HepG2 (cell line): ENCODE measurements at regions not wholly inside any gene's neighbourhood (a gene's known extent, or its start where the extent isn't known, plus 50 kb on each side); places are given as distances from the start of the nearest gene placed in this dataset.

ENCODE experiments used
- ATAC-seq: fragments of 200-7000 bp; cut with Tn5 transposase; 3 replicates; pipeline ENCODE4 v1.9.1; 2020; ENCODE audit warnings: mild to moderate bottlenecking, moderate library complexity
- BruUV-seq: library from RNA; stranded (reverse); fragments of 400-500 nt; replicated peaks from 2 replicates; lab custom pipeline; 2021; lab: Mats Ljungman, UMichigan
- CTCF ChIA-PET: fragments of 300-600 bp; formaldehyde crosslinking; extraction: SDS; loops from one replicate; lab custom pipeline; 2021; ENCODE audit warnings: low total read pairs, inconsistent platforms, low intra/inter-chr PET ratio; lab: Yijun Ruan, JAX
- POLR2A ChIA-PET: fragments of 350-600 bp; sonication (Branson Sonifier 250); formaldehyde crosslinking; loops from one replicate; lab custom pipeline; 2020; ENCODE audit warnings: antibody characterized with exemption, inconsistent platforms; lab: Yijun Ruan, JAX
- DNase-seq: peaks from one replicate; pipeline ENCODE4 v3.0.0-alpha.2; 2015; ENCODE audit warnings: low spot score
- FAIRE-seq: peaks from 3 replicates; lab custom pipeline; 2011; peaks lifted over from hg19 to GRCh38; lab: Jason Lieb, UNC
- H2AFZ ChIP-seq: one replicate; pipeline ENCODE4 v1.6.1; 2011; ENCODE audit warnings: low read length, inconsistent platforms
- H3K27ac ChIP-seq: fragments of 300-600 bp; 3 replicates; pipeline ENCODE4 v1.8.0; 2011; ENCODE audit warnings: mixed run types, mild to moderate bottlenecking, mixed read lengths, low read length, inconsistent platforms; ENCODE audit not compliant: insufficient read depth; ENCODE audit errors: extremely low read length
- H3K27me3 ChIP-seq, 2 experiments: fragments of 200-600 bp in 1 of 2; 2 replicates in 1 of 2; 3 replicates in 1 of 2; pipeline versions ENCODE4 v1.6.0 to v1.8.0; 2011; ENCODE audit warnings: low read length in 2 of 2, mild to moderate bottlenecking in 2 of 2, moderate library complexity in 2 of 2, inconsistent platforms in 1 of 2; ENCODE audit not compliant: insufficient read depth in 2 of 2, control insufficient read depth in 1 of 2
- H3K36me3 ChIP-seq, 2 experiments: fragments of 200-600 bp in 1 of 2; replicated peaks in 1 of 2; 2 replicates in 1 of 2; 3 replicates in 1 of 2; pipeline versions ENCODE4 v1.5.1 to v1.8.0; 2011; ENCODE audit warnings: low read length in 2 of 2, inconsistent platforms in 1 of 2; ENCODE audit not compliant: insufficient read depth in 2 of 2, control insufficient read depth in 1 of 2
- H3K4me1 ChIP-seq: 2 replicates; pipeline ENCODE4 v1.5.1; 2012; ENCODE audit warnings: low read length, inconsistent platforms; ENCODE audit not compliant: insufficient read depth
- H3K4me2 ChIP-seq: 2 replicates; pipeline ENCODE4 v1.6.0; 2011; ENCODE audit warnings: low read depth, low read length, inconsistent platforms
- H3K4me3 ChIP-seq, 3 experiments: fragments of 200-600 bp in 1 of 3; sonication (generic), shearing (Covaris generic) in 1 of 3; replicated peaks in 1 of 3; 2 replicates each; pipeline ENCODE4 v1.5.1; 2011 to 2016; ENCODE audit warnings: low read length in 3 of 3, inconsistent platforms in 2 of 3, low read depth in 2 of 3, mild to moderate bottlenecking in 2 of 3, control low read depth in 1 of 3, mixed read lengths in 1 of 3; ENCODE audit not compliant: insufficient read depth in 1 of 3
- H3K79me2 ChIP-seq: one replicate; pipeline ENCODE4 v1.6.1; 2011; ENCODE audit warnings: low read length, inconsistent platforms; ENCODE audit not compliant: insufficient read depth
- H3K9ac ChIP-seq: 2 replicates; pipeline ENCODE4 v1.6.0; 2011; ENCODE audit warnings: mild to moderate bottlenecking, low read depth, low read length, inconsistent platforms; ENCODE audit not compliant: insufficient read depth
- H3K9me3 ChIP-seq: 2 replicates; pipeline ENCODE4 v1.5.1; 2012; ENCODE audit warnings: mild to moderate bottlenecking, low read length
- H4K20me1 ChIP-seq: 2 replicates; pipeline ENCODE4 v1.6.0; 2011; ENCODE audit warnings: inconsistent platforms, mild to moderate bottlenecking, low read length, moderate library complexity; ENCODE audit not compliant: insufficient read depth
- EZH2 ChIP-seq: conservative IDR thresholded peaks from 2 replicates; pipeline ENCODE4 v1.6.1; 2012; ENCODE audit warnings: mild to moderate bottlenecking, low read depth, low read length, moderate library complexity
- HCFC1 ChIP-seq: fragments of 150-350 bp; IDR thresholded peaks from 2 replicates; pipeline ENCODE4 v1.6.1; 2014; ENCODE audit warnings: low read depth, low read length
- HOXA5 ChIP-seq: sonication (generic); formaldehyde crosslinking; IDR thresholded peaks from 2 replicates; pipeline ENCODE4 v1.4.0; 2020; ENCODE audit warnings: missing genetic modification reagents
- NPAS2 ChIP-seq: sonication (generic); formaldehyde crosslinking; IDR thresholded peaks from 2 replicates; pipeline ENCODE4 v1.8.0; 2022; ENCODE audit warnings: mild to moderate bottlenecking, missing genetic modification reagents, borderline replicate concordance
- NR1H2 ChIP-seq: sonication (generic); formaldehyde crosslinking; IDR thresholded peaks from 2 replicates; pipeline ENCODE4 v1.8.1; 2022; ENCODE audit warnings: low read depth, missing genetic modification reagents, borderline replicate concordance
- NR2F2 ChIP-seq: IDR thresholded peaks from 2 replicates; pipeline ENCODE4 v1.6.1; 2012; ENCODE audit warnings: low read depth, inconsistent platforms, borderline replicate concordance
- RFX5 ChIP-seq: IDR thresholded peaks from 2 replicates; pipeline ENCODE4 v1.6.1; 2011; ENCODE audit warnings: low read depth, low read length, improper control_type of control experiment
- ZNF547 ChIP-seq: sonication (generic); formaldehyde crosslinking; IDR thresholded peaks from 2 replicates; pipeline ENCODE4 v1.5.1; 2020; ENCODE audit warnings: mild to moderate bottlenecking, missing genetic modification reagents
- ZNF674 ChIP-seq: sonication (generic); formaldehyde crosslinking; IDR thresholded peaks from 2 replicates; pipeline ENCODE4 v1.5.0; 2020; ENCODE audit warnings: low read depth, mild to moderate bottlenecking, missing genetic modification reagents
- ZNF749 ChIP-seq: sonication (generic); formaldehyde crosslinking; IDR thresholded peaks from 2 replicates; pipeline ENCODE4 v1.8.0; 2022; ENCODE audit warnings: mild to moderate bottlenecking, missing genetic modification reagents, moderate library complexity, borderline replicate concordance
- ZNF766 ChIP-seq: sonication (generic); formaldehyde crosslinking; IDR thresholded peaks from 2 replicates; pipeline ENCODE4 v1.5.0; 2020; ENCODE audit warnings: missing genetic modification reagents, borderline replicate concordance
- ZSCAN29 ChIP-seq: sonication (generic); formaldehyde crosslinking; conservative IDR thresholded peaks from 2 replicates; pipeline ENCODE4 v1.4.0; 2020; ENCODE audit warnings: mild to moderate bottlenecking, missing genetic modification reagents
- ZSCAN9 ChIP-seq: IDR thresholded peaks from 2 replicates; pipeline ENCODE4 v1.6.1; 2016; ENCODE audit warnings: borderline replicate concordance
- WGBS: methylation state at CpG from one replicate; pipeline ENCODE4 v1.1.6; 2017; ENCODE audit warnings: low lambda C conversion rate; 5-methylcytosine and 5-hydroxymethylcytosine counted together
- in situ Hi-C: cut with HindIII; loops from 2 replicates; pipeline ENCODE4 v1.10.0; 2017; ENCODE audit warnings: low pct_unique_long_range_greater_than_20kb; ENCODE audit not compliant: extremely low pct_ligation_motif_present
- intact Hi-C: fragments of 100-400 bp; cut with micrococcal nuclease; formaldehyde crosslinking; loops from one replicate; pipeline ENCODE4 v1.10.0; 2022; ENCODE audit not compliant: unreplicated experiment
- TF ChIP-seq, protein P1 (sequence below): sonication (generic); formaldehyde crosslinking; IDR thresholded peaks from 2 replicates; pipeline ENCODE4 v1.4.0; 2020; ENCODE audit warnings: mild to moderate bottlenecking, missing genetic modification reagents
- TF ChIP-seq, protein P2 (sequence below): sonication (generic); formaldehyde crosslinking; conservative IDR thresholded peaks from 2 replicates; pipeline ENCODE4 v1.5.0; 2020; ENCODE audit warnings: missing genetic modification reagents

- ATAC-seq (no peak), FAIRE-seq (no peak), DNase-seq (no peak)
- ChIA-PET POLR2A (no interaction called here), CTCF (no interaction called here)
- no peak overlapping the region for H3K4me3 ChIP-seq
- no peaks in the 10 kb centered on the region for H3K4me1 ChIP-seq
- no peak overlapping the region for H2AFZ ChIP-seq
- in situ Hi-C loops (no loop called here), intact Hi-C loops (no loop called here)
- WGBS = 49% methylated on average over 2 of the region's 3 CpGs
- H3K36me3 ChIP-seq = no peaks in the 10 kb centered on the region
- H4K20me1 ChIP-seq = no peaks in the 10 kb centered on the region
- H3K4me2 ChIP-seq = no peak overlapping the region
- H3K9ac ChIP-seq = no peak overlapping the region
- H3K79me2 ChIP-seq = no peaks in the 10 kb centered on the region
- no peak for TF ChIP-seq HOXA5 (CRISPR knock-in tag)
- TF ChIP-seq ZSCAN9 = no peak
- TF ChIP-seq NR2F2 = no peak
- TF ChIP-seq, protein P1, sequence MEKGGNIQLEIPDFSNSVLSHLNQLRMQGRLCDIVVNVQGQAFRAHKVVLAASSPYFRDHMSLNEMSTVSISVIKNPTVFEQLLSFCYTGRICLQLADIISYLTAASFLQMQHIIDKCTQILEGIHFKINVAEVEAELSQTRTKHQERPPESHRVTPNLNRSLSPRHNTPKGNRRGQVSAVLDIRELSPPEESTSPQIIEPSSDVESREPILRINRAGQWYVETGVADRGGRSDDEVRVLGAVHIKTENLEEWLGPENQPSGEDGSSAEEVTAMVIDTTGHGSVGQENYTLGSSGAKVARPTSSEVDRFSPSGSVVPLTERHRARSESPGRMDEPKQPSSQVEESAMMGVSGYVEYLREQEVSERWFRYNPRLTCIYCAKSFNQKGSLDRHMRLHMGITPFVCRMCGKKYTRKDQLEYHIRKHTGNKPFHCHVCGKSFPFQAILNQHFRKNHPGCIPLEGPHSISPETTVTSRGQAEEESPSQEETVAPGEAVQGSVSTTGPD (CRISPR knock-in tag) = no peak
- TF ChIP-seq RFX5 = no peak
- TF ChIP-seq NR1H2 (CRISPR knock-in tag) = no peak
- no peak overlapping the region for H3K27ac ChIP-seq
- no peaks in the 10 kb centered on the region for H3K9me3 ChIP-seq
- no TSS peak for BruUV-seq
- 0 out of 5 replicates have a peak, but pooled peaks cover 0 to 1% of the 10 kb centered on the region in 2 experiments for H3K27me3 ChIP-seq
Measured at GRCh38 chr3:40645883-40646282, 121.1 kb downstream of the ZNF621 start.

- H3K27me3 ChIP-seq = peaks cover 0 to 1% of the 10 kb centered on the region in 2 experiments; a peak in 1 of 5 replicates
- no peaks in the 10 kb centered on the region for H3K4me1 ChIP-seq
- intact Hi-C loops (no loop called here), in situ Hi-C loops (no loop called here)
- no peak for ATAC-seq
- no peaks in the 10 kb centered on the region for H3K9me3 ChIP-seq
- no peak for FAIRE-seq
- POLR2A ChIA-PET = no interaction called here
- BruUV-seq = no TSS peak
- H3K27ac ChIP-seq = no peak overlapping the region
- TF ChIP-seq ZSCAN29 (CRISPR knock-in tag) = no peak
- TF ChIP-seq ZNF749 (CRISPR knock-in tag) = no peak
- no peak for TF ChIP-seq ZNF766 (CRISPR knock-in tag)
- TF ChIP-seq HCFC1 = no peak
- TF ChIP-seq NPAS2 (CRISPR knock-in tag) = no peak
- no peak for TF ChIP-seq ZNF674 (CRISPR knock-in tag)
- TF ChIP-seq, protein P2, sequence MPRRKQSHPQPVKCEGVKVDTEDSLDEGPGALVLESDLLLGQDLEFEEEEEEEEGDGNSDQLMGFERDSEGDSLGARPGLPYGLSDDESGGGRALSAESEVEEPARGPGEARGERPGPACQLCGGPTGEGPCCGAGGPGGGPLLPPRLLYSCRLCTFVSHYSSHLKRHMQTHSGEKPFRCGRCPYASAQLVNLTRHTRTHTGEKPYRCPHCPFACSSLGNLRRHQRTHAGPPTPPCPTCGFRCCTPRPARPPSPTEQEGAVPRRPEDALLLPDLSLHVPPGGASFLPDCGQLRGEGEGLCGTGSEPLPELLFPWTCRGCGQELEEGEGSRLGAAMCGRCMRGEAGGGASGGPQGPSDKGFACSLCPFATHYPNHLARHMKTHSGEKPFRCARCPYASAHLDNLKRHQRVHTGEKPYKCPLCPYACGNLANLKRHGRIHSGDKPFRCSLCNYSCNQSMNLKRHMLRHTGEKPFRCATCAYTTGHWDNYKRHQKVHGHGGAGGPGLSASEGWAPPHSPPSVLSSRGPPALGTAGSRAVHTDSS (CRISPR knock-in tag) = no peak
- no peak for TF ChIP-seq EZH2
- TF ChIP-seq ZNF547 (CRISPR knock-in tag) = no peak
- TF ChIP-seq, all 625 proteins: peak for 0
- DNase-seq = no peak
- CTCF ChIA-PET = no interaction called here
- Histone ChIP-seq H3K36me3 (no peaks in the 10 kb centered on the region), H2AFZ (no peak overlapping the region), H3K9ac (no peak overlapping the region), H3K4me2 (no peak overlapping the region), H3K4me3 (no peak overlapping the region), H3K79me2 (no peaks in the 10 kb centered on the region), H4K20me1 (no peaks in the 10 kb centered on the region)
- 24% methylated on average over 4 of the region's 4 CpGs for WGBS
Measured at GRCh38 chr3:40649346-40649745, 124.6 kb downstream of the ZNF621 start.
